COLO829 (cell line): ENCODE measurements at regions not wholly inside any gene's neighbourhood (a gene's known extent, or its start where the extent isn't known, plus 50 kb on each side); places are given as distances from the start of the nearest gene placed in this dataset.

Experiments used
- DNase-seq: peaks from one replicate; pipeline ENCODE4 v3.0.0; 2012; ENCODE audit warnings: low spot score

GRCh38 chr3:82940124-82940523 lies 1178.7 kb upstream of the GBE1 start:
- DNase-seq, result no peak

GRCh38 chr3:82939491-82940097 lies 1178.1 kb upstream of the GBE1 start:
- no peak for DNase-seq

GRCh38 chr3:82938821-82939328 lies 1177.4 kb upstream of the GBE1 start:
- no peak for DNase-seq

- DNase-seq, result no peak
Observed at GRCh38 chr3:82927309-82928253, 1166.1 kb upstream of the GBE1 start.

- DNase-seq, result no peak
Observed at GRCh38 chr3:82891028-82891427, 1129.6 kb upstream of the GBE1 start.

- no peak for DNase-seq
Observed at GRCh38 chr3:82883072-82883471, 1121.6 kb upstream of the GBE1 start.

GRCh38 chr3:82875401-82875800 lies 1114.0 kb upstream of the GBE1 start:
- DNase-seq, result no peak

GRCh38 chr3:82839871-82840270 lies 1078.4 kb upstream of the GBE1 start:
- DNase-seq, result no peak

- no peak for DNase-seq
Observed at GRCh38 chr3:82834098-82834497, 1072.7 kb upstream of the GBE1 start.

- no peak for DNase-seq
Observed at GRCh38 chr3:82824491-82824890, 1063.0 kb upstream of the GBE1 start.

GRCh38 chr3:82816086-82816485 lies 1054.6 kb upstream of the GBE1 start:
- DNase-seq, result no peak

GRCh38 chr3:82815417-82816058 lies 1054.1 kb upstream of the GBE1 start:
- DNase-seq, result no peak

- DNase-seq, result no peak
Observed at GRCh38 chr3:82814660-82815059, 1053.2 kb upstream of the GBE1 start.

- no peak for DNase-seq
Observed at GRCh38 chr3:82807781-82808180, 1046.3 kb upstream of the GBE1 start.

- DNase-seq, result no peak
Observed at GRCh38 chr3:82802501-82802900, 1041.1 kb upstream of the GBE1 start.

- no peak for DNase-seq
Observed at GRCh38 chr3:82800248-82800647, 1038.8 kb upstream of the GBE1 start.

- DNase-seq, result no peak
Observed at GRCh38 chr3:82796765-82797164, 1035.3 kb upstream of the GBE1 start.

GRCh38 chr3:82791241-82791640 lies 1029.8 kb upstream of the GBE1 start:
- DNase-seq, result no peak

GRCh38 chr3:82790307-82791097 lies 1029.1 kb upstream of the GBE1 start:
- no peak for DNase-seq

- DNase-seq, result no peak
Observed at GRCh38 chr3:82783194-82783593, 1021.7 kb upstream of the GBE1 start.

- DNase-seq, result no peak
Observed at GRCh38 chr3:82773207-82773606, 1011.8 kb upstream of the GBE1 start.

- no peak for DNase-seq
Observed at GRCh38 chr3:82764521-82764920, 1003.1 kb upstream of the GBE1 start.
